AG09309 (cell line): ENCODE measurements at regions not wholly inside any gene's neighbourhood (a gene's known extent, or its start where the extent isn't known, plus 50 kb on each side); places are given as distances from the start of the nearest gene placed in this dataset.

Source experiments
- DNase-seq: peaks from one replicate; pipeline ENCODE4 v3.0.0-alpha.2; 2010; ENCODE audit warnings: low read depth
- H3K4me3 ChIP-seq: 2 replicates; pipeline ENCODE4 v1.5.1; 2011; ENCODE audit warnings: mild to moderate bottlenecking, low read depth, low read length, moderate library complexity; ENCODE audit not compliant: control insufficient read depth
- TF ChIP-seq, protein P1 (sequence below): IDR thresholded peaks from 2 replicates; pipeline ENCODE4 v1.5.1; 2011; ENCODE audit warnings: mild to moderate bottlenecking, low read depth, low read length, inconsistent platforms; ENCODE audit not compliant: insufficient read depth, control insufficient read depth; ENCODE audit errors: missing control alignments

DNA sequence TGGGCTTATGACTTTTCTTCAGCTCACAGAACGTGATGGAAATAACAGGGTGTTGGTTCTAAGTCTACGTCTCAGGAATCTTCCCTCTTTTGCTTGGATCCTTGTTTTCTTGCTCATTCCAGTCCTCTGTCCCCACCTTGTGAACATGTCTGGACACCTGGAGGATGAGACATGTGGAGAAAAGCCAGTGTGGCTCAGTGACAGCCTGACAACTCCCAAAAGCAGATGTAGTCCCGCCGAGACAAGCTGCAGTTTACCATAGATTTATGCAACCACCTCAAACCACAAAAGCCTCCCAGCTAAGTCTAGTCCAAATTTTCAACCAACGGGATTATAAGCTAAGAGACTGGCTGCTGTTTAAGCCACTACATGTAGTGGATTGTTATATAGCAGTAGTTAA, 476.1 kb downstream of the SH2D4B start:
- H3K4me3 ChIP-seq = no peak overlapping the region
- no peak for DNase-seq
- TF ChIP-seq, protein P1, sequence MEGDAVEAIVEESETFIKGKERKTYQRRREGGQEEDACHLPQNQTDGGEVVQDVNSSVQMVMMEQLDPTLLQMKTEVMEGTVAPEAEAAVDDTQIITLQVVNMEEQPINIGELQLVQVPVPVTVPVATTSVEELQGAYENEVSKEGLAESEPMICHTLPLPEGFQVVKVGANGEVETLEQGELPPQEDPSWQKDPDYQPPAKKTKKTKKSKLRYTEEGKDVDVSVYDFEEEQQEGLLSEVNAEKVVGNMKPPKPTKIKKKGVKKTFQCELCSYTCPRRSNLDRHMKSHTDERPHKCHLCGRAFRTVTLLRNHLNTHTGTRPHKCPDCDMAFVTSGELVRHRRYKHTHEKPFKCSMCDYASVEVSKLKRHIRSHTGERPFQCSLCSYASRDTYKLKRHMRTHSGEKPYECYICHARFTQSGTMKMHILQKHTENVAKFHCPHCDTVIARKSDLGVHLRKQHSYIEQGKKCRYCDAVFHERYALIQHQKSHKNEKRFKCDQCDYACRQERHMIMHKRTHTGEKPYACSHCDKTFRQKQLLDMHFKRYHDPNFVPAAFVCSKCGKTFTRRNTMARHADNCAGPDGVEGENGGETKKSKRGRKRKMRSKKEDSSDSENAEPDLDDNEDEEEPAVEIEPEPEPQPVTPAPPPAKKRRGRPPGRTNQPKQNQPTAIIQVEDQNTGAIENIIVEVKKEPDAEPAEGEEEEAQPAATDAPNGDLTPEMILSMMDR = no peak

DNA sequence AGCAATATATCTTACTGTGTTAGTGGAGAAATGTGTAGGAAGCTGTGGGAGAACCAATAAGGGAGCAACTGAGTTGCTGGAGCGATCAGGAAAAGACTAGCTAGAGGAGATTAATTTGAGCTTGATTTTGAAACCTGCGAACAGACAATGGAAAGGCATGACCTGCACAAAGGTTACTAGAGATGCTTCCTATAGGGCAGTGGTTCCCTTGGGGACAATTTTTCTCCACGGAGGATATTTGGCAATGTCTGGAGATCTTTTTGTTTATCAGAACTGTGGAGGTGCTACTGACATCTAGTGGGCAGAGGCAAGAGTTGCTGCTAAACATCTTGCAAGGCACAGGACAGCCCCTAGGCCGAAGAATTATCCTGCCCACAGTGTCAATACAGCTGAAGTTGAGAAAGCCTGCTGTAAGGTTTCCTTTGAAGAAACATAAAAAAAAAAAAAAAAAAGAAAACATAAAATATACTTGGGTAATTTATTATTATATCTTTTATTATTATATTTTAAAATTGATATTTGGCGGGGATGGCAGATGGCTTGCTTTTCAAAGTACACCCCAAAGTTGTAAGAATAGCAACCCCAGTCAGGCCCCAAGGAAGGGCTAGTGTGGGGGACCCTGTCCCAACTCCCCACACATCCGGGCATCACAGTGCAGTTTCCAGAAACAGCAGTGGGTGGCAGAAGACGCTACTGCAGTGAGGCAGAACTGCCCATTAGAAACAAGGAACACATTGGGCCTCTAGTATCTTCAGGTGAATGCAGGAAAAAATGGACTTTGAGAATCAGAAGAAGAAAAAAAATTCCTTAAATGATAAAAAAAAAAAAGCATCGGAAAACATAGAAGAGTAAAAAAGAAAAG, 481.6 kb downstream of the SH2D4B start:
- DNase-seq = peak; percentile 0

DNA sequence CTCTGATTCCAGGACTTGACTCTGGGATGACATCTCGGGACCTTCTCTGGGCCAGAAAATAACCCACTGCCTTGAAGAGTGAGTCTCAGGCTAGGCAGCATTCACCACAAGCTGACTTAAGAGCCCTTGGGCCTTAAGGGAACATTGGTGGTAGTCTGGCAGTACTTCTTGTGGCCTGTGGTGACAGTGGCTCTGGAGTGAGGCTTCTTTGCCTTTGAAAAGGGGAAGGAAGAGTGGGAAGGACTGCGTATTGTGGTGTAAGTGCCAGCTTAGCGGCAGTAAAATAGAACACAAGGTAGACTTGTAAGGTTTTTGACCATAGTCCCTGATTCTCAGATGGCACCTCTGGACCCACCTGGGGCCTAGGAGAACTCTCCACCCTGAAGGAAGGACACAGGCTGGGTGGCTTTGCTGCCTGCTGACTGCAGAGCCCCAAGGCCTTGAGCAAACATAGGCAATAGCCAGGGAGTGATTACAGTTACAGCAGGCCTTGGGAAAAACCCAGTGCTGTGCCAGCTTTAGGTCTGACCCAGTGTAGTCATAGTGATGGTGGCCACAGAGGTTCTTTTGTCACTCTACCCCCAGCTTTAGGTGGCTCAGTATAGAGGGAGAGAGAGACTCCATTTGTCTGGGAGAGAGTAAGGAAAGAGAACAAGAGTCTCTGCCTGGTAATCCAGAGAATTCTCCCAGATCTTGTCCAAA, 483.9 kb downstream of the SH2D4B start:
- H3K4me3 ChIP-seq = no peak overlapping the region
- DNase-seq = no peak
- TF ChIP-seq, protein P1 = no peak

More for the DNA sequence above, 481.6 kb downstream of the SH2D4B start:
- TF ChIP-seq, protein P1 = peak; percentile 59
- H3K4me3 ChIP-seq = no peak overlapping the region

DNA sequence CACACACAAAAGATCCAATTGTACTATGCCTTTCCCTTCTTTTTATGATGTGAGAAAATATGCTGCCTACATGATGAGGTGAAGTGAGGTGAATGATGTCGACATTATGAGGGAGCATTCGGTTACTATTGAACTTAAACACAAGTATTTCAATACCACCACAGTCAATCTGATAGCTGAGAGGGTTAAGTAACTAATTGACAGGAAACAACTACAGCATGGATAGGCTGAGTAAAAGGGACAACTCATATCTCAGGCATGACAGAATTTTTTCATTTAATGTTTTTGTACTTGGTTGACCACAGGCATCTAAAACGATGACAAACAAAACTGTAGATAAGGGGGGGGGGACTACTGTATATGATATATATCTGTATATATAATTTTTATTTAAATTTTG, 488.9 kb downstream of the SH2D4B start:
- TF ChIP-seq, protein P1 = no peak
- DNase-seq = no peak

DNA sequence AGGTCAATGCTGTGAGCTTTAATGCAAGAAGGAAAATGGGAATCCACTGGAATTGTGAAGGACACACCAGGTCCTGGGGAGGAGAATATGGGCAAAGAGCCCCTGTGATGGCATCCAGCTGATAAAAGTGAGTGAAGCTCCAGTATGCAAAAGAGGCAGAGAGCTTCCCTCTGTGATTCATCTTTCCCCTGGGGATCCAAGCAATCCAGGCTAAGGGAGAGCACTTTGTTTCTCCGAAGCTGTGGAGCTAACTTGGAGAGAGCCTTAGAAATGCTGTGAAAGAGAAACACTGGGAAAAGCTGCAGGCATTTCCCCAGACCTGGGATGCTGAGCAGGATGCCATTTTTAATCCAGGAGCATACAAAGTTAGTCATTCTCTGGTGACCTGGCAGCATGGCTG, 489.5 kb downstream of the SH2D4B start:
- no peak overlapping the region for H3K4me3 ChIP-seq
- TF ChIP-seq, protein P1 = no peak
- DNase-seq = no peak

More for the DNA sequence above, 488.9 kb downstream of the SH2D4B start:
- no peak overlapping the region for H3K4me3 ChIP-seq

DNA sequence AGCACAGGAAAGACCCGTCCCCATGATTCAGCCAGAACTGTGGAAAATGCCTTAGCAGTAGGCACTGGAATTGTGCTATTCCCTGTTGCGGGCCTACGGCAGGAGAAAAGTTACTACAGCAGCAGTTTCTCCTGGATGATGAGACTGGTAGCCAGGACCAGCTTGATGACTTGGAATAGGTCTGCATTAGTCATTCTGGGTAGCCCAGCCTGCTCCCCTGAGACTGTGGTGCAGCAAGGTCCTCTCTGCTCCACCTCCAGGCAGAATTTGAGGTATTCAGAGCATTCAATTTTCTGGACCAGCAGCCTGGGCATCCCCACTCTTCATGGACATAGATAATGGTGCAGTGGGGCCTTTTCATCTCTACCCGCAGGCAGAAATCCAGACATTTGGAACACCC, 490.0 kb downstream of the SH2D4B start:
- TF ChIP-seq, protein P1 = no peak
- no peak overlapping the region for H3K4me3 ChIP-seq
- no peak for DNase-seq
